Left kidney (tissue), 1 donor: ENCODE measurements at regions not wholly inside any gene's neighbourhood (a gene's known extent, or its start where the extent isn't known, plus 50 kb on each side); places are given as distances from the start of the nearest gene placed in this dataset.

Experiments
- DNase-seq: peaks from one replicate; pipeline ENCODE4 v3.0.0-alpha.2; 2013

DNA sequence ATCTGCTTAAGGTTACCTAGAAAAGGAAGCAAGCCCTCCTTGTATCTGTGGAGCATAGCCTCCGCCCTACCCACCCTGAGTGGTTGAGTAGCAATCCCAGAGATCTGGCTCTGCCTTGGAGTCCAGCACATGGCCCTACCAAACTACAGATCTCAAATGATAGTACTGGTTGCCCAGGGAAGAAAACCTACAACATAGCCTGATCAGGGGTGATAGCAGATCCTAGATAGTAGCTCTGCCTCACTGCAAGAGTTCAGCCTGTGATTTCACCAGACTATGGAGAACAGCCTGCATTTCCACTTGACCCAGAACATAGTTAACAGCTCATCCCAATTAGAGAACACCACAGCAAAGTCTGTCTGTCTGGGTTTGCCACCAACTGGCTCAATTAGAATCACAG, 279.5 kb downstream of the ETNK1 start:
- DNase-seq = no peak

DNA sequence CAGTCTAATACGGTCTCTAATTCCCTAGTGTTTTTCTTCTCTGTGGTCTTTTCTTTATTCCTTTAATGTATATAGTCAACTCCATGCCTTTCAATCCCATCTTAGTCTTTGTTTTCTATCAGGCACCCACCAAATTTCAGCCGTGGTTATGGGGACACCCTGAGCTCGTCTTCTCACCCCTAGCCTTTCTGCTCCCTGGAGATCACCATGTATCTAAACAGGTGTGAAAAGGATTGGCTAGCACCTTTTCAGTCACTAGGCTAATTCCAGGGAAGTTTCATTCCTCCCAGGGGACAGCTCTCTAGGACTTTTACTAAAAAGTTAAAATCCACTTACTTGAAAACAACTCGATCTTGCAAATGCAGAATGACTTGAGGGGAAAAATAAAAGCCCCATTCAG, 291.3 kb downstream of the ETNK1 start:
- DNase-seq = no peak

DNA sequence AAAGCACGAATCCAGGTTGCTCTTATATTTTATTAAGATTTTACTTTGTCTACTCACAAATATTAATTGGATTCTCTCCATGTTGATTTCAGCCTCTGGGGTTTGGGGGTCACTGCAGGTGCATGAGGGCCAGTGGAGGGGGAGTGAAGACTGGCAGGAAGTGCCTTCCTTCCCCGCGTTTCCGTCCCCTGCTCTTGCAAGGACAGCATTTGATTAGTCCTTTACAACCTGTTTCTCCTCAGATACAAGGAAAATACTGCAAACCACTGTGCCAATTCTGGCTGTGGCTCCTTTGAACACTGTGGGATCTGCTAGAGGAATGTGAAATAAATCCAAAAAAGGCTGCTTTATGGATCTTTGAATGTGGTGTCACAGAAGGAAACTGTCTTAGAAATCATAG, 291.8 kb downstream of the ETNK1 start:
- no peak for DNase-seq

DNA sequence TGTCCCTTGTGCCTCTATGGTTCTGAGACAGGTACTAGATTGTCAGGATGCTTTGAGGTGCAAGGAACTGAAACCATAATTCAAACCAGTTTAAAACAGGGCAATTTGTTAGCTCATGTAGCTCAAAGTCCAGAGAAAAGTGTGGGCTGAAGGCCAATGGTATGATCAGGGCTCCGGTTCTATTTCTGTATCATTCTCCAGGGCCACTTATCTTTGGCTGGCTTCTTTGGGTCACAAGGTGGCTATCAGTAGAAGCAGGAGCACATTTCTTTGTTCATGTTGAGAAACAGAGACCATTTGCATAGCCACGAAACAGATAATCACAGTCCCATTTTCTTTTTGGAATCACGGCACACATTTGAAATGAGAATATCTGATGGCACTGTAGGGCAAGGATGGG, 294.9 kb downstream of the ETNK1 start:
- no peak for DNase-seq

DNA sequence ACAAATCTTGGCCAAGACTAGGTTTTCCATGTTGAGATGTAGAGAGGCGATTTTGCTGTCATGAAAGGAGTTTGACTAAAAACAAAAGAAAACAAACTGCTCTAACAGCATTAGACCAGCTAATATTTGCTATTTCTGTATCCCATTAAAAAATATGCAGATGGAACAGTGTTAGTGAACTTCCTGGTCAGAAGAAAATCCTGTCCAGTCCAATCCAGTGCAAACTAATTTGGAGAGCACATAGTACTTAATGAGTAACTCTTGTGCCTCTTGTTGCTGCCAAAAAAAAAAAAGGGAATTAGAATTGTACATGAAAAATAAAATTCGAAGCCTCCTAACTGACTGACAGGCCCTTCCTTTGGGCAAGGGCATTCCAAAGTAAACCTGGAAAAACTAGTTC, 298.8 kb downstream of the ETNK1 start:
- no peak for DNase-seq

DNA sequence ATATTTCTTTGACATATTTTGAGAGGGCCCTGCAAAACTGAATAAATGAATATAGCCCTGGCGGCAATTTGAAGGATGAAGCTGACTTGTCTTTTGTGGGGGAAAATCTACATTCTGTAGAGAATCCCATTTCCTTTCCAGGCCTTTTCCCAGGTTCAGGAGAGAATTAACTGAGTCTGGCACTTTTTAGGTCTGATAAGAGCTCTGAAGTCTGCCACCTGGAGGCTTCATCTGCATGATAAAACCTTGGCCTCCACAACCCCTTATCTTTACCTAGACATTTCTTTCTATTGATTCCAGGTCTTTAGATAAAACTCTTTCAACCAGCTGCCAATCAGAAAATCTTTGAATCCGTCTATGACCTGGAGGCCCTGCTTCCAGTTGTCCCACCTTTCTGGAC, 299.4 kb downstream of the ETNK1 start:
- no peak for DNase-seq

DNA sequence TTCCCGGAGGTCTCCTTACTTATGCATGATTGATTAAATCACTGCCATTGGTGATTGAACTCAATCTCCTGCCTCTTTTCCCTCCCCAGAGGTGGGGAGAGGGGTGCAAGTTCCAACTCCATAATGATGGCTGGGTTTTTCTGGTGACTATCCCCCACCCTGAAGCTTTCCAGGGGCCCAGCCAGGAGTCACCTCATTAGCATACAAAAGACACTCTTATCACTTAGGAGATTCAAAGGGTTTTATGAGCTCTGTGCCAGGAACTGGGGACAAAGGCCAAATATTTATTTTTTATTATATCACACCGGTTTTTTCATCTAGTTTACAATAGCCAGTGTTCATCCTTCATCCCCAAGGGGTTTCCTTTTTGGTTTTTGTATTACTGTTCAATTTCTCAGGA, 300.7 kb downstream of the ETNK1 start:
- no peak for DNase-seq

DNA sequence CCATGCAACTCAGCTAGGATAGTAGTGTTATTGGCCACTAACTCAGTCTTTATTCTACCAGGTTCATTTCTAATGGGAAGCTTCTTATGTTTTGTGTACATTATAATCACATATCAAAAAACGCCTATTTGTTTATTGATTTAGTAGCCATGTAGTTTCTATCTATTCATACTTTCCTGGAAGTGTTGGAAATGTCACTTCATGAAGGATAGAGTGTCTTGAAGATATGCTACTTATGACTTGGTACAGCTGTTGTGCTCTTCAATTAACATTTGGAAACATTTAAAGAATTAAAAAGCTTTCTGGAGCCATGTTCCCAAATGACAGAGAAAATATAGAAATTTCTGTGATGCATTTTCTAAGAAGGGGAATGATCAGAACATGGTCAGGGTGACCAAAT, 307.5 kb downstream of the ETNK1 start:
- no peak for DNase-seq

DNA sequence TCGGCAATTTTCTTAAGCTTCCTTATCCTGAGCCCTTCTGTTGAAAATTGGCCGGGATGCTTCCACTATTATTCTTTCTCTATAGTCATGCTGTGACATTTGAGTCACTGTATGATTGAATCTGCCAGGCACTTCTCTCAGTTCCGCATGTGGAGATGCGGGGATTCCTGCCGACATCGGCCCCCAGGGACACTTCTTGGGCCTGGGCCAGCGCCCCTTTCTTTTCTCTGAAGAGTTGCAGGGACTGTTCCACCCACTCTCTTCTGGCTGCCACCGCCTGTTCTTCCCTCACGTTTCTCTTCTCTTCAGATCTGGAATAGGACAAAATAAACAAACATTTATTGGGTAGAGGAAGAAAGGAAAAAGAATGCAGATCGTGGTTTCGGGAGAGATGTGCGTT, 310.1 kb downstream of the ETNK1 start:
- no peak for DNase-seq

DNA sequence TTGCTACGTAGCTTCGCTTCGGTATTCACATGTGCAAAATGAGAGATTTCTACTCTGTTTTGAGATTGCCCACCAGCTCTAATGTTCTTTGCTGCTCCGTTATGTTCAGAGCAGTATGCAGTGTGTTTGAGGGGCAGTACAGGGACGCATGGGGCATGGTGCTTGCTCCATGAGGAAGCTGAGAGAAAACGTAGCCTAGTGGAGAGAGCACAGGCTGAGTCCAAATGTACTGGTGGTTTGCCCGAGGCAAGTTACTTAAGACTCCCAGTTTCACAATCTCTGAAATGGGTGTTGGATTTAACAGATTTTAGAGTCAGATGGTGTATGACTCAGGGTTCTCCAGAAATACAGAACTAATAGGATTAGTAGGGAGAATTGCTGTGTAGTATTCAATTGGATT, 310.5 kb downstream of the ETNK1 start:
- DNase-seq = no peak

DNA sequence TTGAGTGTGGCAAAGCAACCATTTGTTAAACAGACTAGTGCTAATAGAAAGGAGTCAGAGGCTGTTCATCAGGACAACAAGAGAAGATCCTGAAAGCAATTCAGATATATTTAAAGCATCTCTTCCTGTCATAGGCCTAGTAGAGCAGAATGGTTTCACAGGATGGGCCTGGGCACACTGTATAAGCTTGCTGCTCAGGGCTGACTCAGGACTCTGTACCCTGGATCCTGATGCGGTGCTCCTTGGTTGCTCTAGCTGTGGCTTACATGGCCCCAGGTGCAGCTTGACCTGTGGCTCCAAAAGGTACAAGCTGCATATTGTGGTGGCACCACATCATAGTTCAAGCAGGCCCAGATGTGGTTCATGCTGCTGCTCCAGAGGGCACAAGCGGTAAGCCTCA, 313.4 kb downstream of the ETNK1 start:
- no peak for DNase-seq

DNA sequence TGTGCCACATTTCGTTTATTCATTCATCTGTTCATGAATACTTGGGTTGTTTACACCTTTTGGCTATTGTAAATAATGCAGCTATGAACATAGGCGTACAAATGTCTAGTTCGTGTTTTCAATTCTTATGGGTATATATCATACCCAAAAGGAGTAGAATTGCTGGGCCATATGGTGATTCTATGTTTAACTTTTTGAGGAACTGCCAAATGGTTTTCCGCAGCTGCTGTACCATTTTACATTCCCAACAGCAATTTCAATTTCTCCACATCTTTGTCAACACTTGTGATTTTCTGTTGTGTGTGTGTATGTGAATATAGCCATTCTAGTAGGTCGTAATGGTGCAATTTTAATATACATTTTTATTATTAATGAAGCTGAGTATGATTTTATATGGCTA, 326.2 kb downstream of the ETNK1 start:
- DNase-seq = no peak

DNA sequence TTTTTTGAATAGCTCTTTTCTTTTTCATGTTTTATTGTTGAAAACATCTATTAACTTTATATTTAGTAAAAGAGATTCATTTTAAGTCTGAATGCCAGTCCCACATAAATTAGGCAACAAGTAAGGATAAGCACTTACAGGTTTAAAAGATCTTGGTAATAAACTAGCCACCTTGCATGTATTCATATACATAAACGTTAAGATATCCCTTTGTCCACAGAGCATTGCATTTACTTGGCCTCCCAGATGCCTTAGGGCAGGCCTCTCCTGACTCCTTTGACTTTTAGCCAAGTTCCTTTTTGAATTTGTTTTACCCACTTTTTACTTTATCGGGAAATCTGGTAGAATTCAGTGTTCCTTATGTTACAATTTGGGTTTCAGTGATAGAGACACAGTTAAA, 331.7 kb downstream of the ETNK1 start:
- DNase-seq = no peak

DNA sequence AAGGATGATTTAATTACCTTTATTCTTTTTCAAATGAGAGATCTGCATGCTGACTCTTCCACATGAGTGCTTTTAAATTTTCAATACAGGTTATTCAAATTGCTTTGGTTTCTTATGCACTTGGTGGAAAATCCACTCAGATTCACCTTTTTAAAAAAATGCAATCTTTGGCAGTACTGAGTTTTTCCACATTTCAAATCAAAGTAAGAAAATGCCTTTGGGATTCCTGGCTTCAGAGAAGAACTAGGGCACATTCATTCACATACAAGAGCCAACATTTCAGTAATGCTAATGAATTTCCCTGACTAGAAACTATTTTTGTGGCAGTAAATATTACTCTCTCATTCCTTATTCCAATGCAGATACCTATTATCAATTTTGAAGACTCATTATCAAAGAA, 342.2 kb downstream of the ETNK1 start:
- DNase-seq = no peak

DNA sequence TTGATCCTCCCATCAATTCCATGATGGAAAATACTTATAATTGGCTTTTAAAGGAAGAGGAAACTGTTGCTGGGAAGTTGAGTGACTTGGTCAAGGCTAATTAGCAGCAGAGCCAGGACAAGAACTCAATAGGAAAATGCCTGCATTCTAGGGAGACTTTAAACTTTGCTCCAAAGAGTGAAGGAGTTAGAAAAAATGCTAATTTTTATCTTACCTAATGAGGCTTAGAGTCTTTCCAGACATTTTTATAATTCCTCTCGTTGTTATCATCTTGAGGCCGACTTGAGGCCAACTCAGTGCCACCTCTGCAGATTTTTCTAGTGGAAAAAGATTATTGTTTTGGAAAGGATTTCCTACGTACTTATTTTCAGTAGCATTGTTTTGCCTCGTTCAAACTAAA, 344.6 kb downstream of the ETNK1 start:
- DNase-seq = no peak

DNA sequence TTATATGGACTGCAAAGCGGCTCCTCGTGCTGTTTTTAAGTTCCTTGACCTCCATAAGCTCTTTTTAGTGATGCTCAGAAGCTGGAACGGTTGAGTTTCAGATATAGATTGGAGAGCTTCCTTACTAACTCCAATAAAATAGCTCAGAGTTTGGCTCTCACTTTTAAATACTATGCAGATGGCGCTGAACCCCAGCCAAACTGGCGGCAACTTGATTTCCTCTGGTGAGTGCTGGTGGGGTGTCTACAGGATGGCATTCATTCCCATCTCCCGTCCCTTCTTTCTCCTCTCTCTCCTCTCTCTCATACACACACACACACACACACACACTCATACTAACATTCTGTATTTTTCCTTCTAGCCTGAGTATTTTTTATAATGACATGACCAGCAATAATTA, 346.3 kb downstream of the ETNK1 start:
- no peak for DNase-seq

DNA sequence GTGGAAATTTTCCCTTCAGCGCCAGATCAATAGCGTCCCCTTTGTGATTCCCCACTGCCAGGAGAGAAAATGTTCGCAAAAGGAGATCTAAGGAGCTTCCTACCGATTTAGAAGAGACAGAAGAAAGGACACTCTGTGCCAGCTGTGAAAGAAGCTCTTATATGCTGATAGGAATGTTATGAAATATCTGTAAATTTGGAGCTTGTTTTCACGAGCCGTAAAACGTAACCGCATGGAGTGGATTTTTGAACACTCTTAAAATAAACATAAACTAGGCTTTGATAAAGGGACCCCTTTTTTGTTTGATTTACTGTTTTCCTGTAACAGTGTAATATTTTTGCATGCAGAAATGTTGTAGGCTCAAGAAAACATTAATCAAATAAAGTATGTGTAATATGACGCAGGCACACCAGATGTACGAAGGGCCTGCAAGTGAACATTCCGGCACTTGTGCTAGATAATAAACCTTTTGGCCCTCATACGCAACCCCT, 346.8 kb downstream of the ETNK1 start:
- no peak for DNase-seq

DNA sequence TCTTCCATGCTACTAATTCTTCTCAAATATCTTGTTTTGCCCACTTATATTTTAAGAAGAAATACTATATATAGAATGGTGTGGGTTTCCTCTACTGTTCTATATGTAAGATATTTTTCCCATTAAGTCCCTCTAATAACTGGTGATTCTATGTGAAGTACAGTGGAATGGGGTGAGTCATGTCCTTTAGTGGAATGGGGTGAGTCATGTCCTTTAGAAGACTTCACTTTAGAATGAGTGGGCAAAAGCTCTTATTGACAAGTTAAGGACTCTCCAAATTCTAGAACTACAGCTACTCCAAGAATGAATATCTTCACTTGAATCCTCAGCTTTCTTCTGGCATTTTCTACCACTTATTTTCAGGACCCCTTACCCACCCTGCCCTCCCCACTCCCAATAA, 349.9 kb downstream of the ETNK1 start:
- no peak for DNase-seq

DNA sequence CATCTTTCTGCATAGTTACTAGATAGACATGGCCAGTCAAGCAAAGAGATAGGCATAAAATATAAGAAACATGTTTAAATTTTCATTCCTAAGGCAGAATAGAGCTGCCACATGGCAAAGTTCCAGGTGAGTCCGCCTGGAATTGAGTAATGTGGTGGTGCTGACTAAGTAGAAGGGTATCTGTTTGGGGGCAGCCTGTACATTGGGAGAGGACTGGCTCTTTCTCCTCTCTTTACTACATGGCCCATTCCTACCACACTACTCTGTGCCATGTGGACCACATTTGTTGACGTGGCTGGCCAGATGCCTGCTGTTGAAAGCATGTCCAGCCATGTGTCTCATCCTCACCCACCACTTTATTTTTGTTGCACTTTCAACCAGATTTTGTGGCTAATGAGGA, 354.0 kb downstream of the ETNK1 start:
- DNase-seq = no peak

DNA sequence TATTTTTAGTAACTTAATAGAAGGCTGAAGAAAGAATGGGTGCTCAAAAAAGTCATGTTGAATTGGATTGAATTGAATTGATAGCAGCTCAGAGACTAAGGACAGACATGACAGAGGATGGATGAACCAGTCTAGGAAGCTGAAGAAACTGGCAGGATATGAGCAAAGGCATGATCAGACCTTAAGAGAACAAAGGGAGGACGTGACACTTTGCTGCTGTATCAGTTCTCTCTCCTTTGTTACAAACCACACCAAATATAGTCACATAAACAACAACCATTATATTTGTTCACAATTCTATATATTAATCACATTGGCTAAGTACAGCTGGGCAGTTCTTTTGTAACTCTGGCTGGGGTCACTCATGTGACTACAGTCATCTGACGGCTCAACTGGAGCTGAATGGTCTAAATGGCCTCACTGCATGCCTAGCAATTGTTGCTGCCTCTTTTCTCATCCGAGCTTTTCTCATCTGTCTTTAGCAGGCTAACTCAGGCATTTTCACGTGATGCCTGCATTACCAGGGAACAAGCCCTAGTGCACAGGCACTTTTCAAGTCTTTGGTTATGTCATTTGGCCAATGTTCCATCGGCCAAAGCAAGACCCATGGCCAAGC, 355.0 kb downstream of the ETNK1 start:
- no peak for DNase-seq

DNA sequence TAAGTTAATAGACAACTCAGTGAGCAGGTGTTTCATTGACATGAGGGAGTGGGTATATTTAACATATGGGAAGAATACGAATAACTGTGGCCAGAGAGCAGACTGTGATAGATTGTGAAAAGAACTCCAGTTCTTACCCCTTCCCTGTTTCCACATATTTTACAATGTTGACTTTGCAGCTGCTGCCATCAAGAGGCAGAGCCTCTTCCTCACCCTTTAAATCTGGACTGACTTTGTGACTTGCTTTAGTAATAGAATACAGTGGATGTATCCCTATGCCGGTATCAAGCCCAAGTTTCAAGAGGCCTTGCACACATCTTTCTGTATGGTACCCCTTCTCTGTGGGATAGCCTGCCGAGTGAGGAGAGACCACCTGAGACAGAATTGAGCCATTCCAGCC, 356.7 kb downstream of the ETNK1 start:
- DNase-seq = no peak

DNA sequence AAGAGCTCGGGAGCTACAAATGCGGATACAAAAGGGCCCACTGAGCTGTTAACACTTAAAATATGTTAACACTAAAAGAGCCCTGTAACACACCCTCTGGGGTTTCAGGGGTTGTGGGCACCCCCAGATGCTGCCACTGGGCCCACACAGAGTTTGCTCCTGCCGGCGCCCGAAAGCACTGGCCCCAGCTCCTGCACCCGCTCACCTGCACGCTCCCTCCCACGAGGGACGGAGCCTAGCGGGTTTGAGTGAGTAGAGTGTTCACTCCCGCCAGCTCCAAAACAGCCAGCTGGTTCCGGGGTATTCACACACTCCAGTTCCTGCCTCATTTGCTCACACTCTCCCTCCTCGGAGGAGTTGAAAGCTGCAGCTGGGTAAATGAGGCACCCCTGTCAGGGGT, 357.7 kb downstream of the ETNK1 start:
- DNase-seq = no peak

DNA sequence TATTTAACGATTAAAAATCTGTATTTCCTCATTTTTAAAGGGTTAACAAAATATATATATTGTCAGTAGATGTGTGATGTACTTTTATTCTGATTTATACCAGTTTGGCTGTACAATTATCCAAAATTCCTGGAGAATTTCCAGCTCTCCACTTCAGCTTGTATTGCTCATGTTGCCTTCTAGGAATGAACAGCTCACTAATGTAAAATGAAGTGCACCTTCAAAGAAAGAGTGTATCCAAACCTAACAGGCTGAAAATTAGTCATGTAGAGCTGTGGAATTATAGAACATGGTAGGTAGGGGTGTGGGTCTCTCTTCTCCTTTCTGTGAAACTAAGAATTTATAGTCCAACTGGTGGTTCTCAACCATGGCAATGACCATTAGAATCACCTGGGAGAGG, 362.0 kb downstream of the ETNK1 start:
- no peak for DNase-seq

DNA sequence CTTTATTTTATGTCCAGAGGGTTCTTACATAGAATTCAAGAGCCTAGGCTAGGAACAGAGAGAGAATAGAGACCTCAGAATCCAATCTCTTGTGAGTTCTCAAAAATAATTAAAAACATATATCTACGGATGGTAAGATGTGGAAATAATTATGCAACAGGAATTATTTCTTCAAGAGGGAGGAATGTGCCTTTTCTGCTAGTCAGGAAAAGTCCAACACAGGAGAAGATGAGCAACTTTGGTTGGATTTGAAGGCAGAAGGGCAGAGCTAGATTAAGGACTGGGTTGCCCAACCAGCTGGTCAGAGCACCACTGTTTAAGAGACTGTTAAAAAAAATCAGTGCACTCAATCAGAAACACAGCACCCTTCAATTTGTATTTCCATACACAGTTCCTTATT, 365.5 kb downstream of the ETNK1 start:
- DNase-seq = no peak

DNA sequence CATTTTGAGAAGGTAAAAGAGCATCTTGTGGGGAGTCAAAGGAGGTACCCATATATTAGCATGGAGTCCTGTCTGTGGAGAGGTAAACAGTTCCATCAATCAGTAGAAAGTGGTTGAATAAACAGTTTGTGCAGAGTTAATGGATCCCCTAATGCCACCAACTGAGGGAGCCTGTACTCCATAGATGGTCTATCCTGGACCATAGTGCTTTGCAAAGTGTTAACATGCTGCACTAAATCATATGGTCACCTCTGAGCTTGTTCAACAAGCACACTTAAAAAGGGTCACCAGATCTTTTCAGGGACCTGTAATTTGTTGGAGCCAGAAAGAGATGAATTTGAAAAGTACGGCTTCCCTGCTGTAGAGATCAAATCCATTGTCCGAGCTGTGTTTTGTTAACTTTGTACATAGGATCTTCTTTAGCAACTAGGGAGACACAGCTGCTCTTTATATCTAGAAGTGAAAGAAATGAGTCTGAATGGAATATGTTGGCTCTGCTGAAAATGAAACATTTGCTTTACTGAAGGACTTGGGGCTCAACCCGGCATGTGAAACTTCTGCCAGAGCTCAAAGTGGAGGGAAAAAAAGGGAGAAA, 366.4 kb downstream of the ETNK1 start:
- DNase-seq = no peak
